ENCODE measurements at regions not wholly inside any gene's neighbourhood (a gene's known extent, or its start where the extent isn't known, plus 50 kb on each side); places are given as distances from the start of the nearest gene placed in this dataset.

DNA sequence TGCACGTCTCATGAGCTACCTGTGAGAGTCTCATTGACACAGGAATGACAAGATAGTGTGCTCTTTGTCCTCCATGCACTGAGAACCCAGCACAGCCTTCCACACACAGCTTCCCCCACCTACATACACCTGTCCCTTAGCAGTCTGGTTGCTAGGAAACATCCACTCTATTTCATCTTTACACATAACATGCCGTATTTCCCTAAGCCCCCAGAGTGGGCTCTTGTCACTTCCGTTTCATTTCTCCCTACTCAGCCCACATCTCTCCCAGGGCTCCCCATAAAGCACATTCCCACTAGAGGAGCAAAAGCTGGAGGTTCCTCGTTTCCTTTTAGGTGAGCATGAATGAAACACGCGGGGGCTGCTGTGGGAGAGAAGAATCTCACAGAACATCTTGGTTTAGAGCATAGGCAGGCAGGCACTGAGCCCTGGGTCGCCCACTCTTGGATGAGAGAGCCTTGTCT lies 137.1 kb downstream of the ETS2 start:
- H3K27ac ChIP-seq, result no peak overlapping the region
- no peaks in the 10 kb centered on the region for H3K27me3 ChIP-seq
- H3K9me3 ChIP-seq, result no peaks in the 10 kb centered on the region
- H3K36me3 ChIP-seq, result no peaks in the 10 kb centered on the region
- TF ChIP-seq CTCF (IDR thresholded peaks at IDR 0.05), result no peak
- no peak overlapping the region for H3K4me3 ChIP-seq (ENCODE audit: low read depth in 1 of 2, low read length in 1 of 2)
- H3K4me1 ChIP-seq (ENCODE audit: control insufficient read depth in 1 of 2, insufficient read depth in 1 of 2, low read depth in 1 of 2, low read length in 1 of 2), result no peaks in the 10 kb centered on the region

GRCh38 chr21:38938769-38939168 lies 133.0 kb downstream of the ETS2 start:
- Histone ChIP-seq H3K27ac (no peak overlapping the region), H3K36me3 (no peaks in the 10 kb centered on the region), H3K4me3 (ENCODE audit: low read depth in 1 of 2, low read length in 1 of 2) (no peak overlapping the region), H3K9me3 (no peaks in the 10 kb centered on the region), H3K27me3 (no peaks in the 10 kb centered on the region), H3K4me1 (ENCODE audit: control insufficient read depth in 1 of 2, insufficient read depth in 1 of 2, low read depth in 1 of 2, low read length in 1 of 2) (peaks cover under 1% of the 10 kb centered on the region in 2 experiments)
- no peak for TF ChIP-seq CTCF (IDR thresholded peaks at IDR 0.05)

DNA sequence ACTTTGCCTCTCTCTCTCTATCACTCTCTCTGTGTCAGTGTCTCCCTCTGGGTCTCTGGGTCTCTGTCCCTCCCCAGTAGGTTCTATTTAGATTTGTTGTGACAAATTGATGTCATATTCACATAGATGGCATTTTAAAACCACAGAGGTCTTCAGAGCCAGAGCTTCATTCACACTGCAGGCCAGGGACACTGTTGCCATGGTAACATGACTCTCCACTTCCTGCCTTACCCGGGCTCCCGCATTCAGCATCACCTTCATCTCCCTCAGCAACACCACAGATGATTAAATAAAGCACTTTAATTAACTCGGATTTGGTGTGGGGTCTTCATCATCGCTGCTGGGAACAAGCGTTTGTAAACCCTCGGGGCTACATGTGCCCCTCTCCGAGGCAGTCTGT lies 132.6 kb downstream of the ETS2 start:
- Histone ChIP-seq H3K4me1 (ENCODE audit: control insufficient read depth in 1 of 2, insufficient read depth in 1 of 2, low read depth in 1 of 2, low read length in 1 of 2) (peaks cover 4 to 5% of the 10 kb centered on the region in 2 experiments), H3K27me3 (no peaks in the 10 kb centered on the region), H3K9me3 (no peaks in the 10 kb centered on the region), H3K27ac (no peak overlapping the region), H3K36me3 (no peaks in the 10 kb centered on the region), H3K4me3 (ENCODE audit: low read depth in 1 of 2, low read length in 1 of 2) (no peak overlapping the region)
- TF ChIP-seq CTCF (IDR thresholded peaks at IDR 0.05), result no peak

DNA sequence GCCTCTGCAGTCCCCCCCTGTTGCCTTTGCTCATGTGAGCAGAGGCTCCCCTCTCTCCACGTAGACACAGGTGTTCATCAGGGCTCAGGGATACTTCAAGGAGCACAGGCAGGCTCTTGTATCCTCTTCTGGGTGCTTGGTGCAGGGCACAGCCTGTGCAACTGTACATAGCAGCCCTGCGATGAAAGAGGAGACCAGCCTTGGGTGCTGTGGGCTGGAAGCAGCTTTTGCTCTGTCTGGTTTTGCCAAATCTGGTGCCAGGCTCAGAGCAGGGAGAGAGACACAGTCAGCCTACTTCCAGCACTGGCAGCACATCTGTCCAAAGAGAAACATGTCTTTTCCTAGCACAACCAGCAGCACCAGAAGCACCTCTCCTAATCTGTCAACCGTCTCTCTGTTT lies 132.1 kb downstream of the ETS2 start:
- Histone ChIP-seq H3K4me3 (ENCODE audit: low read depth in 1 of 2, low read length in 1 of 2) (no peak overlapping the region), H3K4me1 (ENCODE audit: control insufficient read depth in 1 of 2, insufficient read depth in 1 of 2, low read depth in 1 of 2, low read length in 1 of 2) (peaks cover 9 to 10% of the 10 kb centered on the region in 2 experiments), H3K27ac (no peak overlapping the region), H3K36me3 (no peaks in the 10 kb centered on the region), H3K9me3 (no peaks in the 10 kb centered on the region), H3K27me3 (no peaks in the 10 kb centered on the region)
- no peak for TF ChIP-seq CTCF (IDR thresholded peaks at IDR 0.05)

DNA sequence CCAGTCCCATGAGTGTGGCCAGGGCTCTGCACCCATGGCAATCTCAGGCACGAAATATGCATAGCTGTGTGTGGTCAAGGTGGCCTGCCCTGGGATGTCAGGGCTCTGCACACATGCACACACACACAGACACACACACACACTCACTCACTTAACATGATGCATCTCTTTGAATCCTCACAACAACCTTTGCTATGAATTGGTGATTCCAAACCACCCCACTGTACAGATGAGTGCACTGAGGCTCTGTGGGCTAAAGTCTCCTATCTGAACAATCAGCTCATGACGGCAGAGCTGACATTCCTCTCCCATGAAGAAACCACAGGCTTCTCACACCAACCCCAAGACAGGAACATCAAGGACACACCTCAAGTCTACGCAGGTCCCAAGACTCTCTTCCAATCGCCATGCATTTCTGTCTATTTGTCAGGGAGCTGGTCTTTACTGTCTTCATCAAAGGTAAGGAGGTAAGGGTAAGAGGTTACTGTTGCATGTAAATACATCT lies 131.6 kb downstream of the ETS2 start:
- Histone ChIP-seq H3K4me3 (ENCODE audit: low read depth in 1 of 2, low read length in 1 of 2) (no peak overlapping the region), H3K4me1 (ENCODE audit: control insufficient read depth in 1 of 2, insufficient read depth in 1 of 2, low read depth in 1 of 2, low read length in 1 of 2) (peaks cover 11 to 14% of the 10 kb centered on the region in 2 experiments), H3K27ac (no peak overlapping the region), H3K9me3 (no peaks in the 10 kb centered on the region), H3K27me3 (no peaks in the 10 kb centered on the region), H3K36me3 (no peaks in the 10 kb centered on the region)
- no peak for TF ChIP-seq CTCF (IDR thresholded peaks at IDR 0.05)

DNA sequence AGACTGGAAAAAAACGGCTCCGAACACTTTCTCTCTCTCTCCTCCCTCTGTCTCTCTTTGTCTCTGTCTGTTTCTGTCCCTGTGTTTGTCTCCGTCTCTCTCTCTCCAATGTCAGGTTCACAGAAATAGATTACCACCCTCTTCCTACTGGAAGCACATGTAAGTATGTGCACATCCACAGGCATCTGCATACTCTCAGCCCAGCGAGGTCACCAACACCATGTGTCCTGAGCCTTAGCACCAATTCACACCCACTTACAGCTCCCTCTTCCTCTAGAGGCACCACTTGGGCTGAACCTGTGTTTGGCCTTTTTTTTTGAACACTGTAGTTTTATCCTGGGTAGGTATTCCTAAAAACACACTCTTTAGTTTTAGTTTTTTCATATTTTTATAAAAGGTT lies 130.5 kb downstream of the ETS2 start:
- TF ChIP-seq CTCF (IDR thresholded peaks at IDR 0.05), result no peak
- no peaks in the 10 kb centered on the region for H3K27me3 ChIP-seq

More for the DNA sequence above, 130.5 kb downstream of the ETS2 start:
- no peak overlapping the region for H3K4me3 ChIP-seq (ENCODE audit: low read depth in 1 of 2, low read length in 1 of 2)
- no peaks in the 10 kb centered on the region for H3K9me3 ChIP-seq
- peaks cover 22 to 25% of the 10 kb centered on the region in 2 experiments for H3K4me1 ChIP-seq (ENCODE audit: control insufficient read depth in 1 of 2, insufficient read depth in 1 of 2, low read depth in 1 of 2, low read length in 1 of 2)
- no peak overlapping the region for H3K27ac ChIP-seq
- no peaks in the 10 kb centered on the region for H3K36me3 ChIP-seq
